Ascending aorta (tissue), 2 donors: ENCODE measurements at regions not wholly inside any gene's neighbourhood (a gene's known extent, or its start where the extent isn't known, plus 50 kb on each side); places are given as distances from the start of the nearest gene placed in this dataset.

Source experiments
- DNase-seq, 2 donors: peaks; one replicate each; pipeline ENCODE4 v3.0.0-alpha.2; 2019; ENCODE audit warnings: low spot score in 2 of 2
- H3K27ac ChIP-seq, 2 donors: fragments of 200-600 bp; sonication (generic); one replicate each; pipeline ENCODE4 v1.5.1; 2016 to 2017; ENCODE audit warnings: mild to moderate bottlenecking in 1 of 2
- H3K27me3 ChIP-seq: fragments of 200-600 bp; sonication (generic); one replicate; pipeline ENCODE4 v1.5.1; 2017
- H3K36me3 ChIP-seq, 2 donors: fragments of 200-600 bp; sonication (generic); one replicate each; pipeline ENCODE4 v1.5.1; 2016
- H3K4me1 ChIP-seq, 2 donors: fragments of 200-600 bp; sonication (generic); one replicate each; pipeline ENCODE4 v1.5.1; 2016 to 2017; ENCODE audit warnings: mild to moderate bottlenecking in 1 of 2
- H3K4me3 ChIP-seq, 2 donors: fragments of 200-600 bp; sonication (generic); one replicate each; pipeline ENCODE4 v1.5.1; 2016 to 2017; ENCODE audit warnings: mild to moderate bottlenecking in 1 of 2
- H3K9me3 ChIP-seq, 2 donors: fragments of 200-600 bp; sonication (generic); one replicate each; pipeline ENCODE4 v1.5.1; 2016
- intact Hi-C: fragments of 100-400 bp; cut with DNase I; formaldehyde crosslinking; loops from one replicate; pipeline ENCODE4 v1.15.1; 2023
- TF ChIP-seq, protein P1 (sequence below), 3 experiments: fragments of 200-600 bp in 2 of 3; fragments of 450-650 bp in 1 of 3; sonication (generic) in 2 of 3; IDR thresholded peaks; one replicate each; pipeline ENCODE4 v1.5.1; 2016 to 2019; ENCODE audit warnings: antibody characterized with exemption in 3 of 3, mild to moderate bottlenecking in 1 of 3, moderate library complexity in 1 of 3

DNA sequence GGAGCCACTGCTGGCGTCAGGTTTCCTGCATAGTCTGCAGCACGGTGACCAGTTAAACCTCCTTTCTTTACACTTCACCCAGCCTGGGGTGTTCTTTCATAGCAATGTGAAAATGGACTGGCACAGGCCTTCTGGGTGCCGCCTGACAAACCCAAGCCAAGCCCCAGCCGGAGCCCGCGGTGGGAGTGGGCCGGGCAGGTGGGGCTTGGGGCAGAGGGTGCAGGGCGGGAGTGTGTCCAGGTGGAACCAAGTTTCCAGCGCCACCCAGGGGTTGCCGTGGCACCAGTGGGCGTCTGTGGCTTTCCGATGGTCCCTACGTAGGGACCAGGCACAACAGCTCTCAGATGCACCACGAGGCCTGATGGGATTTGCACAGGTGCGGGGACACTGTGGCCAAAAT lies 75.8 kb downstream of the RTP5 start:
- TF ChIP-seq, protein P1, sequence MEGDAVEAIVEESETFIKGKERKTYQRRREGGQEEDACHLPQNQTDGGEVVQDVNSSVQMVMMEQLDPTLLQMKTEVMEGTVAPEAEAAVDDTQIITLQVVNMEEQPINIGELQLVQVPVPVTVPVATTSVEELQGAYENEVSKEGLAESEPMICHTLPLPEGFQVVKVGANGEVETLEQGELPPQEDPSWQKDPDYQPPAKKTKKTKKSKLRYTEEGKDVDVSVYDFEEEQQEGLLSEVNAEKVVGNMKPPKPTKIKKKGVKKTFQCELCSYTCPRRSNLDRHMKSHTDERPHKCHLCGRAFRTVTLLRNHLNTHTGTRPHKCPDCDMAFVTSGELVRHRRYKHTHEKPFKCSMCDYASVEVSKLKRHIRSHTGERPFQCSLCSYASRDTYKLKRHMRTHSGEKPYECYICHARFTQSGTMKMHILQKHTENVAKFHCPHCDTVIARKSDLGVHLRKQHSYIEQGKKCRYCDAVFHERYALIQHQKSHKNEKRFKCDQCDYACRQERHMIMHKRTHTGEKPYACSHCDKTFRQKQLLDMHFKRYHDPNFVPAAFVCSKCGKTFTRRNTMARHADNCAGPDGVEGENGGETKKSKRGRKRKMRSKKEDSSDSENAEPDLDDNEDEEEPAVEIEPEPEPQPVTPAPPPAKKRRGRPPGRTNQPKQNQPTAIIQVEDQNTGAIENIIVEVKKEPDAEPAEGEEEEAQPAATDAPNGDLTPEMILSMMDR (IDR thresholded peaks at IDR 0.05) = no peak
- H3K27me3 ChIP-seq = no peaks in the 10 kb centered on the region
- no peak for DNase-seq
- no peaks in the 10 kb centered on the region for H3K36me3 ChIP-seq
- no peak overlapping the region for H3K4me3 ChIP-seq
- H3K9me3 ChIP-seq = no peaks in the 10 kb centered on the region
- no peak overlapping the region for H3K27ac ChIP-seq
- intact Hi-C loops = no loop called here
- no peaks in the 10 kb centered on the region for H3K4me1 ChIP-seq

DNA sequence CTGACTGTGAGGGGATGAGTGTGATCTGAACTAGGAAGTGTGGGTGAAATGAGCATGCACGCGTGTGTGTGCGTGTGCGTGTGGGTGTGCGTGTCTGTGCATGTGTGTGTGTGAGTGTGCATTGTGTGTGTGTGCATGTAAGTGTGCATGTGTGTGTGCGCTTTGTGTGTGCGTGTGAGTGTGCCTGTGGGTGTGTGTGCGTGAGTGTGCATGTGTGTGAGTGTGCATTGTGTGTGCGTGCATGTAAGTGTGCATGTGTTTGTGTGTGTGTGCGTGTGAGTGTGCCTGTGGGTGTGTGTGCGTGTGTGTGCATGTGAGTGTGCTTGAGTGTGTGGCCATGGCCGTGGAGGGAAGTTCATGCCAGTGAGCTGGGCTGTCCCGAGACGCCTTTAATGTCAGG lies 76.3 kb downstream of the RTP5 start:
- no peak for DNase-seq
- Histone ChIP-seq H3K27ac (no peak overlapping the region), H3K4me3 (no peak overlapping the region), H3K9me3 (no peaks in the 10 kb centered on the region), H3K27me3 (no peaks in the 10 kb centered on the region), H3K4me1 (no peaks in the 10 kb centered on the region), H3K36me3 (no peaks in the 10 kb centered on the region)
- intact Hi-C loops = no loop called here
- TF ChIP-seq, protein P1 (IDR thresholded peaks at IDR 0.05) = no peak

DNA sequence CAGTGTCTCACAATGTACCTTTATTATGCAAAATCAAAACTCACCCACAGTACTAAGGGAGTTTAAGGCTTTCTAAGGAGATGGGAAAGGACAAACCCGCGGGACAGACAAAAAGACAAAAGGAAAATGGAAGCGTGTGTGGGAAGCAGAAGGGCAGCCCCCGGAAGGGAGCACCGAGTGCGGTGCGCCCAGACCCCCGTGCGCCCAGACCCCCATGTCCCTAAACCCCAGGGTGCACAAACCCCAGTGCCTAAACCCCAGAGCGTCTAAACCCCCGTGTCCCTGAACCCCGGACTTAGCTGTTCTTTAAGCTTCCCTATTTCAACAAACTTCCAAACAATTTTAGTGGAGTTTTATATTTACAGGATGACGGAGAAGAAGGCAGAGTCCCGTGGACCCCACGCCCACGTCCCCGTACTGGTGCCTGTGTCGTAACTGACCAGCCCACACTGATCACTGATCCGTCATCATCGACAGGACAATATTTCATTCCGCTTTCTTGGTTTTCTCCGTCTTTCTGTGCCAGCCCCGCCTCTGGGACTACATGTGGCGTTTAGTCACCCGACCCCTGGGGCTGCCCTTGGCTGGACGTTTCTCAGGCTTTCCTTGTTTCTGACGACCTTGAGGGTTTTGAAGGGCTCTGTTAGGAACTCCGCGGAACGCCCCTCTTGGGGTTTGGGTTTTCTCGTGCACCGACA lies 76.9 kb downstream of the RTP5 start:
- DNase-seq = no peak
- H3K4me3 ChIP-seq = no peak overlapping the region
- H3K9me3 ChIP-seq = no peaks in the 10 kb centered on the region
- H3K27me3 ChIP-seq = no peaks in the 10 kb centered on the region
- H3K27ac ChIP-seq = no peak overlapping the region
- no peaks in the 10 kb centered on the region for H3K4me1 ChIP-seq
- H3K36me3 ChIP-seq = no peaks in the 10 kb centered on the region
- intact Hi-C loops = no loop called here
- TF ChIP-seq, protein P1 (IDR thresholded peaks at IDR 0.05) = no peak

DNA sequence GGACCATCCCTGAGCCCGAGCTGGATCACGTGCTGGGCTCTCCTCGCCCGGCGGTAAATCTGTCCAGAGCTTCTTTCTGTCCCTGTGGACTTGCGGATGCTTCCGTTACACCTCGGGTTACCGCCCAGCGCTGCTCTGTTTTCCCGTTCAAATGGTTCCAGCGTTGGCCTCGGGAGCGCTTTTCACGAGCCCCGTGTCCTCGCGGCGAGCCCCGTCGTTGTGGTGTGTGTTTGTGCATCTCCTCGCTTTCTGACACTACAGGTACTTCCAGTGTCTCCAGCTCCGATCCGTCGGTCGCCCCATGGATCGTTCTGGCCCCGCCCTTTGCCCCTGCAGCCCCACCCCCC lies 77.4 kb downstream of the RTP5 start:
- intact Hi-C loops = no loop called here
- no peaks in the 10 kb centered on the region for H3K9me3 ChIP-seq
- H3K4me3 ChIP-seq = no peak overlapping the region
- no peak overlapping the region for H3K27ac ChIP-seq
- no peaks in the 10 kb centered on the region for H3K27me3 ChIP-seq
- DNase-seq = no peak
- H3K36me3 ChIP-seq = no peaks in the 10 kb centered on the region
- TF ChIP-seq, protein P1 (IDR thresholded peaks at IDR 0.05) = no peak
- H3K4me1 ChIP-seq = no peaks in the 10 kb centered on the region

GRCh38 chr2:241947401-241947800 lies 77.9 kb downstream of the RTP5 start:
- no peaks in the 10 kb centered on the region for H3K4me1 ChIP-seq
- TF ChIP-seq, protein P1 (IDR thresholded peaks at IDR 0.05) = no peak
- intact Hi-C loops = no loop called here
- H3K27ac ChIP-seq = no peak overlapping the region
- H3K9me3 ChIP-seq = no peaks in the 10 kb centered on the region
- H3K27me3 ChIP-seq = no peaks in the 10 kb centered on the region
- H3K4me3 ChIP-seq = no peak overlapping the region
- DNase-seq = no peak
- H3K36me3 ChIP-seq = no peaks in the 10 kb centered on the region

DNA sequence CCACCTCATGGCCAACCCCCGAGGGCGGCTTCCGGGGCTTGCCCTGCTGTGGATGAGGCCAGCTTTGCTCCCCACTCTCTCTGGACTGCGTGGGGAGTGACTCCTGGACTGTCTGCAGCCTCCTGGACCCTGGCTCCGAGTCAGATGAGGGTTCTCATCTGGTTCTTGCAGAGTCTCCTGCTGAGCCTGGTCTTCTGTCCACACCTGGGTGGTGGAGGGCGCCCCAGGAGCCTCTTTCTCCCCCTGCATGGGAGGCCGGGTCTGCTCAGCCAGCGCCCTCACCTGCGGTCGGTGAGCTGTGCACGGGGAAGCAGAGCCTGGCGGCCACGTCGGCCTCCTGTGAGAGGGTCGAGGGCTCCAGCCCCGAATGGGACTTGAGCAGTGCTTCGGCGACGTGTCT lies 78.3 kb downstream of the RTP5 start:
- Histone ChIP-seq H3K36me3 (no peaks in the 10 kb centered on the region), H3K27ac (no peak overlapping the region), H3K27me3 (no peaks in the 10 kb centered on the region), H3K4me3 (no peak overlapping the region), H3K4me1 (no peaks in the 10 kb centered on the region), H3K9me3 (no peaks in the 10 kb centered on the region)
- intact Hi-C loops = no loop called here
- DNase-seq = no peak
- TF ChIP-seq, protein P1 (IDR thresholded peaks at IDR 0.05) = no peak
